WTC11 (cell line): ENCODE measurements at regions not wholly inside any gene's neighbourhood (a gene's known extent, or its start where the extent isn't known, plus 50 kb on each side); places are given as distances from the start of the nearest gene placed in this dataset.

Experiments
- ATAC-seq: fragments of 200-7000 bp; cut with Tn5 transposase; 2 replicates; pipeline ENCODE4 v1.10.0; 2021; ENCODE audit warnings: mild to moderate bottlenecking, moderate library complexity
- CTCF ChIA-PET: fragments of 300-600 bp; sonication (Branson Sonifier 250); formaldehyde crosslinking; loops from one replicate; lab custom pipeline; 2021; ENCODE audit warnings: antibody characterized with exemption; lab: Charles Lee
- POLR2A ChIA-PET: fragments of 350-600 bp; sonication (Branson Sonifier 250); formaldehyde crosslinking; loops from one replicate; lab custom pipeline; 2021; ENCODE audit warnings: antibody characterized with exemption; lab: Charles Lee
- DNase-seq: peaks from one replicate; pipeline ENCODE4 v3.0.0; 2021; ENCODE audit warnings: low spot score
- H3K27ac Mint-ChIP-seq: 2 replicates; pipeline ENCODE4 v1.8.0; 2021; ENCODE audit warnings: mixed read lengths
- H3K27me3 Mint-ChIP-seq: 2 replicates; pipeline ENCODE4 v1.8.0; 2021; ENCODE audit warnings: low read depth, mild to moderate bottlenecking, moderate library complexity, mixed read lengths
- H3K36me3 Mint-ChIP-seq: 2 replicates; pipeline ENCODE4 v1.8.0; 2021; ENCODE audit warnings: mixed read lengths
- H3K4me1 Mint-ChIP-seq: 2 replicates; pipeline ENCODE4 v1.8.0; 2022; ENCODE audit warnings: mixed read lengths
- H3K4me3 Mint-ChIP-seq: 2 replicates; pipeline ENCODE4 v1.8.0; 2021; ENCODE audit warnings: mild to moderate bottlenecking, moderate library complexity, mixed read lengths
- H3K9me3 Mint-ChIP-seq: 2 replicates; pipeline ENCODE4 v1.8.0; 2021; ENCODE audit warnings: mixed read lengths
- ATF1 ChIP-seq: sonication (generic); formaldehyde crosslinking; IDR thresholded peaks from 2 replicates; pipeline ENCODE4 v1.8.1; 2023; ENCODE audit warnings: mild to moderate bottlenecking, moderate library complexity, missing genetic modification reagents
- CREB1 ChIP-seq: sonication (generic); formaldehyde crosslinking; IDR thresholded peaks from 2 replicates; pipeline ENCODE4 v1.8.0; 2023; ENCODE audit warnings: mild to moderate bottlenecking, missing genetic modification reagents
- ESRRA ChIP-seq: sonication (generic); formaldehyde crosslinking; IDR thresholded peaks from 2 replicates; pipeline ENCODE4 v1.8.1; 2022; ENCODE audit warnings: mild to moderate bottlenecking, missing genetic modification reagents, borderline replicate concordance
- FOXK1 ChIP-seq: sonication (generic); formaldehyde crosslinking; IDR thresholded peaks from 2 replicates; pipeline ENCODE4 v1.8.0; 2022; ENCODE audit warnings: mild to moderate bottlenecking, moderate library complexity, missing genetic modification reagents
- KAT7 ChIP-seq: sonication (generic); formaldehyde crosslinking; IDR thresholded peaks from 2 replicates; pipeline ENCODE4 v1.8.1; 2023; ENCODE audit warnings: missing genetic modification reagents, mild to moderate bottlenecking, borderline replicate concordance
- SMAD3 ChIP-seq: sonication (generic); formaldehyde crosslinking; IDR thresholded peaks from 2 replicates; pipeline ENCODE4 v1.8.0; 2022; ENCODE audit warnings: missing genetic modification reagents, mild to moderate bottlenecking, borderline replicate concordance
- ZNF232 ChIP-seq: sonication (generic); formaldehyde crosslinking; IDR thresholded peaks from 2 replicates; pipeline ENCODE4 v1.8.0; 2022; ENCODE audit warnings: mild to moderate bottlenecking, missing genetic modification reagents
- ZNF423 ChIP-seq: fragments of 250-450 bp; sonication (Bioruptor Pico); IDR thresholded peaks from 2 replicates; pipeline ENCODE4 v2.1.2; 2022; ENCODE audit warnings: mild to moderate bottlenecking, moderate library complexity
- ZNF671 ChIP-seq: fragments of 250-450 bp; sonication (Bioruptor Pico); IDR thresholded peaks from 2 replicates; pipeline ENCODE4 v1.8.0; 2021; ENCODE audit warnings: mild to moderate bottlenecking
- TF ChIP-seq, protein P1 (sequence below): fragments of 250-450 bp; sonication (Bioruptor Pico); IDR thresholded peaks from 2 replicates; pipeline ENCODE4 v1.9.0; 2021; ENCODE audit warnings: mild to moderate bottlenecking, borderline replicate concordance
- TF ChIP-seq, protein P2 (sequence below): sonication (generic); formaldehyde crosslinking; IDR thresholded peaks from 2 replicates; pipeline ENCODE4 v1.8.1; 2023; ENCODE audit warnings: mild to moderate bottlenecking, missing genetic modification reagents
- TF ChIP-seq, protein P3 (sequence below): sonication (generic); formaldehyde crosslinking; IDR thresholded peaks from 2 replicates; pipeline ENCODE4 v1.8.0; 2023; ENCODE audit warnings: missing genetic modification reagents, mild to moderate bottlenecking, borderline replicate concordance
- TF ChIP-seq, protein P4 (sequence below): fragments of 250-450 bp; sonication (Bioruptor Pico); IDR thresholded peaks from 2 replicates; pipeline ENCODE4 v1.9.0; 2021; ENCODE audit warnings: mild to moderate bottlenecking
- TF ChIP-seq, protein P5 (sequence below): fragments of 250-450 bp; sonication (Bioruptor Pico); IDR thresholded peaks from 2 replicates; pipeline ENCODE4 v2.1.2; 2022; ENCODE audit warnings: mild to moderate bottlenecking, moderate library complexity
- TF ChIP-seq, protein P6 (sequence below): sonication (generic); formaldehyde crosslinking; IDR thresholded peaks from 2 replicates; pipeline ENCODE4 v1.8.0; 2022; ENCODE audit warnings: missing genetic modification reagents

DNA sequence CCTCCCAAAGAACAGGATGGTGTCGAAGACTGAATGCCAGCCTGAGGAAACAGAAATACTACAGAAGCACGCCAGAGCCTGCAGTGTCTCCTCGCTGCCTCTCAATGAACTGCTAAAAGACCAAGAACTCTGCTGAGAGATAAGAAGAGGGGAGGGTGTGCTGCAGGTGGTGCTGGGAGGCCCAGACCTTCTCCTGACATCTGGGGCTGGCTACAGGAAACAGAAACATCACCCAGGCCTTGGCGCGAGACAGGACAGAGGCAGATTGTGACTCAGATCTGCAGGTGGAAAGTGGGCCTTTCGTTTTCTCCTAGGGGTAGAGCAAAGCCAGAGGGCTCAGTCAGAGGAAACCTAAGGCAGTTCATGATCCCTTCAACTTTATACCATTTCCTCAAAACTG, 250.3 kb upstream of the TCF4 start:
- POLR2A ChIA-PET = no interaction called here
- TF ChIP-seq, protein P1, sequence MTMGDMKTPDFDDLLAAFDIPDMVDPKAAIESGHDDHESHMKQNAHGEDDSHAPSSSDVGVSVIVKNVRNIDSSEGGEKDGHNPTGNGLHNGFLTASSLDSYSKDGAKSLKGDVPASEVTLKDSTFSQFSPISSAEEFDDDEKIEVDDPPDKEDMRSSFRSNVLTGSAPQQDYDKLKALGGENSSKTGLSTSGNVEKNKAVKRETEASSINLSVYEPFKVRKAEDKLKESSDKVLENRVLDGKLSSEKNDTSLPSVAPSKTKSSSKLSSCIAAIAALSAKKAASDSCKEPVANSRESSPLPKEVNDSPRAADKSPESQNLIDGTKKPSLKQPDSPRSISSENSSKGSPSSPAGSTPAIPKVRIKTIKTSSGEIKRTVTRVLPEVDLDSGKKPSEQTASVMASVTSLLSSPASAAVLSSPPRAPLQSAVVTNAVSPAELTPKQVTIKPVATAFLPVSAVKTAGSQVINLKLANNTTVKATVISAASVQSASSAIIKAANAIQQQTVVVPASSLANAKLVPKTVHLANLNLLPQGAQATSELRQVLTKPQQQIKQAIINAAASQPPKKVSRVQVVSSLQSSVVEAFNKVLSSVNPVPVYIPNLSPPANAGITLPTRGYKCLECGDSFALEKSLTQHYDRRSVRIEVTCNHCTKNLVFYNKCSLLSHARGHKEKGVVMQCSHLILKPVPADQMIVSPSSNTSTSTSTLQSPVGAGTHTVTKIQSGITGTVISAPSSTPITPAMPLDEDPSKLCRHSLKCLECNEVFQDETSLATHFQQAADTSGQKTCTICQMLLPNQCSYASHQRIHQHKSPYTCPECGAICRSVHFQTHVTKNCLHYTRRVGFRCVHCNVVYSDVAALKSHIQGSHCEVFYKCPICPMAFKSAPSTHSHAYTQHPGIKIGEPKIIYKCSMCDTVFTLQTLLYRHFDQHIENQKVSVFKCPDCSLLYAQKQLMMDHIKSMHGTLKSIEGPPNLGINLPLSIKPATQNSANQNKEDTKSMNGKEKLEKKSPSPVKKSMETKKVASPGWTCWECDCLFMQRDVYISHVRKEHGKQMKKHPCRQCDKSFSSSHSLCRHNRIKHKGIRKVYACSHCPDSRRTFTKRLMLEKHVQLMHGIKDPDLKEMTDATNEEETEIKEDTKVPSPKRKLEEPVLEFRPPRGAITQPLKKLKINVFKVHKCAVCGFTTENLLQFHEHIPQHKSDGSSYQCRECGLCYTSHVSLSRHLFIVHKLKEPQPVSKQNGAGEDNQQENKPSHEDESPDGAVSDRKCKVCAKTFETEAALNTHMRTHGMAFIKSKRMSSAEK (CRISPR knock-in tag) = no peak
- TF ChIP-seq, protein P2, sequence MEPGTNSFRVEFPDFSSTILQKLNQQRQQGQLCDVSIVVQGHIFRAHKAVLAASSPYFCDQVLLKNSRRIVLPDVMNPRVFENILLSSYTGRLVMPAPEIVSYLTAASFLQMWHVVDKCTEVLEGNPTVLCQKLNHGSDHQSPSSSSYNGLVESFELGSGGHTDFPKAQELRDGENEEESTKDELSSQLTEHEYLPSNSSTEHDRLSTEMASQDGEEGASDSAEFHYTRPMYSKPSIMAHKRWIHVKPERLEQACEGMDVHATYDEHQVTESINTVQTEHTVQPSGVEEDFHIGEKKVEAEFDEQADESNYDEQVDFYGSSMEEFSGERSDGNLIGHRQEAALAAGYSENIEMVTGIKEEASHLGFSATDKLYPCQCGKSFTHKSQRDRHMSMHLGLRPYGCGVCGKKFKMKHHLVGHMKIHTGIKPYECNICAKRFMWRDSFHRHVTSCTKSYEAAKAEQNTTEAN = no peak
- TF ChIP-seq ZNF232 (CRISPR knock-in tag) (no peak), KAT7 (CRISPR knock-in tag) (no peak), ATF1 (no peak), SMAD3 (CRISPR knock-in tag) (no peak), FOXK1 (no peak), ESRRA (CRISPR knock-in tag) (no peak), ZNF671 (CRISPR knock-in tag) (no peak)
- TF ChIP-seq, protein P3, sequence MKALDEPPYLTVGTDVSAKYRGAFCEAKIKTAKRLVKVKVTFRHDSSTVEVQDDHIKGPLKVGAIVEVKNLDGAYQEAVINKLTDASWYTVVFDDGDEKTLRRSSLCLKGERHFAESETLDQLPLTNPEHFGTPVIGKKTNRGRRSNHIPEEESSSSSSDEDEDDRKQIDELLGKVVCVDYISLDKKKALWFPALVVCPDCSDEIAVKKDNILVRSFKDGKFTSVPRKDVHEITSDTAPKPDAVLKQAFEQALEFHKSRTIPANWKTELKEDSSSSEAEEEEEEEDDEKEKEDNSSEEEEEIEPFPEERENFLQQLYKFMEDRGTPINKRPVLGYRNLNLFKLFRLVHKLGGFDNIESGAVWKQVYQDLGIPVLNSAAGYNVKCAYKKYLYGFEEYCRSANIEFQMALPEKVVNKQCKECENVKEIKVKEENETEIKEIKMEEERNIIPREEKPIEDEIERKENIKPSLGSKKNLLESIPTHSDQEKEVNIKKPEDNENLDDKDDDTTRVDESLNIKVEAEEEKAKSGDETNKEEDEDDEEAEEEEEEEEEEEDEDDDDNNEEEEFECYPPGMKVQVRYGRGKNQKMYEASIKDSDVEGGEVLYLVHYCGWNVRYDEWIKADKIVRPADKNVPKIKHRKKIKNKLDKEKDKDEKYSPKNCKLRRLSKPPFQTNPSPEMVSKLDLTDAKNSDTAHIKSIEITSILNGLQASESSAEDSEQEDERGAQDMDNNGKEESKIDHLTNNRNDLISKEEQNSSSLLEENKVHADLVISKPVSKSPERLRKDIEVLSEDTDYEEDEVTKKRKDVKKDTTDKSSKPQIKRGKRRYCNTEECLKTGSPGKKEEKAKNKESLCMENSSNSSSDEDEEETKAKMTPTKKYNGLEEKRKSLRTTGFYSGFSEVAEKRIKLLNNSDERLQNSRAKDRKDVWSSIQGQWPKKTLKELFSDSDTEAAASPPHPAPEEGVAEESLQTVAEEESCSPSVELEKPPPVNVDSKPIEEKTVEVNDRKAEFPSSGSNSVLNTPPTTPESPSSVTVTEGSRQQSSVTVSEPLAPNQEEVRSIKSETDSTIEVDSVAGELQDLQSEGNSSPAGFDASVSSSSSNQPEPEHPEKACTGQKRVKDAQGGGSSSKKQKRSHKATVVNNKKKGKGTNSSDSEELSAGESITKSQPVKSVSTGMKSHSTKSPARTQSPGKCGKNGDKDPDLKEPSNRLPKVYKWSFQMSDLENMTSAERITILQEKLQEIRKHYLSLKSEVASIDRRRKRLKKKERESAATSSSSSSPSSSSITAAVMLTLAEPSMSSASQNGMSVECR = no peak
- TF ChIP-seq, protein P4, sequence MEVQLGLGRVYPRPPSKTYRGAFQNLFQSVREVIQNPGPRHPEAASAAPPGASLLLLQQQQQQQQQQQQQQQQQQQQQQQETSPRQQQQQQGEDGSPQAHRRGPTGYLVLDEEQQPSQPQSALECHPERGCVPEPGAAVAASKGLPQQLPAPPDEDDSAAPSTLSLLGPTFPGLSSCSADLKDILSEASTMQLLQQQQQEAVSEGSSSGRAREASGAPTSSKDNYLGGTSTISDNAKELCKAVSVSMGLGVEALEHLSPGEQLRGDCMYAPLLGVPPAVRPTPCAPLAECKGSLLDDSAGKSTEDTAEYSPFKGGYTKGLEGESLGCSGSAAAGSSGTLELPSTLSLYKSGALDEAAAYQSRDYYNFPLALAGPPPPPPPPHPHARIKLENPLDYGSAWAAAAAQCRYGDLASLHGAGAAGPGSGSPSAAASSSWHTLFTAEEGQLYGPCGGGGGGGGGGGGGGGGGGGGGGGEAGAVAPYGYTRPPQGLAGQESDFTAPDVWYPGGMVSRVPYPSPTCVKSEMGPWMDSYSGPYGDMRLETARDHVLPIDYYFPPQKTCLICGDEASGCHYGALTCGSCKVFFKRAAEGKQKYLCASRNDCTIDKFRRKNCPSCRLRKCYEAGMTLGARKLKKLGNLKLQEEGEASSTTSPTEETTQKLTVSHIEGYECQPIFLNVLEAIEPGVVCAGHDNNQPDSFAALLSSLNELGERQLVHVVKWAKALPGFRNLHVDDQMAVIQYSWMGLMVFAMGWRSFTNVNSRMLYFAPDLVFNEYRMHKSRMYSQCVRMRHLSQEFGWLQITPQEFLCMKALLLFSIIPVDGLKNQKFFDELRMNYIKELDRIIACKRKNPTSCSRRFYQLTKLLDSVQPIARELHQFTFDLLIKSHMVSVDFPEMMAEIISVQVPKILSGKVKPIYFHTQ (CRISPR knock-in tag) = no peak
- no peak overlapping the region for H3K4me3 Mint-ChIP-seq
- DNase-seq (no peak), ATAC-seq (no peak)
- 0 out of 2 replicates have a peak overlapping the region, but pooled peaks have one; percentile 8 for H3K27ac Mint-ChIP-seq
- no peaks in the 10 kb centered on the region for H3K4me1 Mint-ChIP-seq
- CTCF ChIA-PET = no interaction called here
- no peaks in the 10 kb centered on the region for H3K27me3 Mint-ChIP-seq
- H3K36me3 Mint-ChIP-seq = peaks cover 25% of the 10 kb centered on the region
- H3K9me3 Mint-ChIP-seq = peaks cover 29% of the 10 kb centered on the region

DNA sequence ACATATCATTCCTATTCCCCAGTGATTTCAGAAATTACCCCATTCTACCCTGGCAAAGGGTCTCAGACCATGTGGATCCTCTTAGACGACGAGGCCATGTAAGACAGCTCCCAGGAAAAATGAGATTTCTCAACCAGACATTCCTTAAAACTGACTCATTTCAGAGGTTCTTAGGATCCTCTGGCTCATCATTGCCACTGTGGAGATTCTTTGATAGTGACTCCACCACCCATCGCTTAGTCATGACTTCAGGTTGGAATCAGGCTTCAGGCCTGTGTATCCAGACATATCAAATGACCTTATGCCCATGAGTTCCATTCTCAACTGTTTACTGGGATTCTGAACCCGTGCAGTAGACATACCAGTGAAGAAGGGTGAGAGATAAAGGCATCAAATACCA, 245.6 kb upstream of the TCF4 start:
- Mint-ChIP-seq H3K27me3 (no peaks in the 10 kb centered on the region), H3K4me3 (no peak overlapping the region), H3K36me3 (peaks cover 13% of the 10 kb centered on the region), H3K27ac (no peak overlapping the region), H3K4me1 (peaks cover 16% of the 10 kb centered on the region), H3K9me3 (peaks cover 15% of the 10 kb centered on the region)
- ATAC-seq = no peak
- ChIA-PET CTCF (no interaction called here), POLR2A (no interaction called here)
- DNase-seq = no peak
- TF ChIP-seq, protein P5, sequence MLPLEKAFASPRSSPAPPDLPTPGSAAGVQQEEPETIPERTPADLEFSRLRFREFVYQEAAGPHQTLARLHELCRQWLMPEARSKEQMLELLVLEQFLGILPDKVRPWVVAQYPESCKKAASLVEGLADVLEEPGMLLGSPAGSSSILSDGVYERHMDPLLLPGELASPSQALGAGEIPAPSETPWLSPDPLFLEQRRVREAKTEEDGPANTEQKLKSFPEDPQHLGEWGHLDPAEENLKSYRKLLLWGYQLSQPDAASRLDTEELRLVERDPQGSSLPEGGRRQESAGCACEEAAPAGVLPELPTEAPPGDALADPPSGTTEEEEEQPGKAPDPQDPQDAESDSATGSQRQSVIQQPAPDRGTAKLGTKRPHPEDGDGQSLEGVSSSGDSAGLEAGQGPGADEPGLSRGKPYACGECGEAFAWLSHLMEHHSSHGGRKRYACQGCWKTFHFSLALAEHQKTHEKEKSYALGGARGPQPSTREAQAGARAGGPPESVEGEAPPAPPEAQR = no peak
- no peak for TF ChIP-seq CREB1
- TF ChIP-seq, protein P6, sequence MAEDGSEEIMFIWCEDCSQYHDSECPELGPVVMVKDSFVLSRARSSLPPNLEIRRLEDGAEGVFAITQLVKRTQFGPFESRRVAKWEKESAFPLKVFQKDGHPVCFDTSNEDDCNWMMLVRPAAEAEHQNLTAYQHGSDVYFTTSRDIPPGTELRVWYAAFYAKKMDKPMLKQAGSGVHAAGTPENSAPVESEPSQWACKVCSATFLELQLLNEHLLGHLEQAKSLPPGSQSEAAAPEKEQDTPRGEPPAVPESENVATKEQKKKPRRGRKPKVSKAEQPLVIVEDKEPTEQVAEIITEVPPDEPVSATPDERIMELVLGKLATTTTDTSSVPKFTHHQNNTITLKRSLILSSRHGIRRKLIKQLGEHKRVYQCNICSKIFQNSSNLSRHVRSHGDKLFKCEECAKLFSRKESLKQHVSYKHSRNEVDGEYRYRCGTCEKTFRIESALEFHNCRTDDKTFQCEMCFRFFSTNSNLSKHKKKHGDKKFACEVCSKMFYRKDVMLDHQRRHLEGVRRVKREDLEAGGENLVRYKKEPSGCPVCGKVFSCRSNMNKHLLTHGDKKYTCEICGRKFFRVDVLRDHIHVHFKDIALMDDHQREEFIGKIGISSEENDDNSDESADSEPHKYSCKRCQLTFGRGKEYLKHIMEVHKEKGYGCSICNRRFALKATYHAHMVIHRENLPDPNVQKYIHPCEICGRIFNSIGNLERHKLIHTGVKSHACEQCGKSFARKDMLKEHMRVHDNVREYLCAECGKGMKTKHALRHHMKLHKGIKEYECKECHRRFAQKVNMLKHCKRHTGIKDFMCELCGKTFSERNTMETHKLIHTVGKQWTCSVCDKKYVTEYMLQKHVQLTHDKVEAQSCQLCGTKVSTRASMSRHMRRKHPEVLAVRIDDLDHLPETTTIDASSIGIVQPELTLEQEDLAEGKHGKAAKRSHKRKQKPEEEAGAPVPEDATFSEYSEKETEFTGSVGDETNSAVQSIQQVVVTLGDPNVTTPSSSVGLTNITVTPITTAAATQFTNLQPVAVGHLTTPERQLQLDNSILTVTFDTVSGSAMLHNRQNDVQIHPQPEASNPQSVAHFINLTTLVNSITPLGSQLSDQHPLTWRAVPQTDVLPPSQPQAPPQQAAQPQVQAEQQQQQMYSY = no peak
- TF ChIP-seq ZNF423 (CRISPR knock-in tag) = no peak
